Right atrium auricular region (tissue), 2 donors: ENCODE measurements at regions not wholly inside any gene's neighbourhood (a gene's known extent, or its start where the extent isn't known, plus 50 kb on each side); places are given as distances from the start of the nearest gene placed in this dataset.

Experiments
- DNase-seq: peaks from one replicate; pipeline ENCODE4 v3.0.0-alpha.2; 2019; ENCODE audit warnings: low spot score
- H3K27ac ChIP-seq, 2 donors: fragments of 200-600 bp; sonication (generic); 1 replicate in 1 of 2; 2 replicates in 1 of 2; pipeline ENCODE4 v1.5.1; 2016 to 2019
- H3K27me3 ChIP-seq, 2 donors: fragments of 200-600 bp; sonication (generic); one replicate each; pipeline versions ENCODE4 v1.5.1 to v1.6.0; 2017 to 2019
- H3K36me3 ChIP-seq: fragments of 200-600 bp; sonication (generic); one replicate; pipeline ENCODE4 v1.5.1; 2016
- H3K4me1 ChIP-seq, 2 donors: fragments of 200-600 bp; sonication (generic); one replicate each; pipeline versions ENCODE4 v1.5.1 to v1.6.0; 2017 to 2019
- H3K4me3 ChIP-seq, 2 donors: fragments of 200-600 bp; sonication (generic); 1 replicate in 1 of 2; 2 replicates in 1 of 2; pipeline ENCODE4 v1.5.1; 2017 to 2019; ENCODE audit warnings: mild to moderate bottlenecking in 1 of 2, moderate library complexity in 1 of 2
- H3K9me3 ChIP-seq, 2 donors: fragments of 200-600 bp; sonication (generic); one replicate each; pipeline ENCODE4 v1.5.1; 2019
- TF ChIP-seq, protein P1 (sequence below), 2 donors: fragments of 200-600 bp; sonication (generic); IDR thresholded peaks; one replicate each; pipeline ENCODE4 v1.5.1; 2019; ENCODE audit warnings: antibody characterized with exemption in 2 of 2

DNA sequence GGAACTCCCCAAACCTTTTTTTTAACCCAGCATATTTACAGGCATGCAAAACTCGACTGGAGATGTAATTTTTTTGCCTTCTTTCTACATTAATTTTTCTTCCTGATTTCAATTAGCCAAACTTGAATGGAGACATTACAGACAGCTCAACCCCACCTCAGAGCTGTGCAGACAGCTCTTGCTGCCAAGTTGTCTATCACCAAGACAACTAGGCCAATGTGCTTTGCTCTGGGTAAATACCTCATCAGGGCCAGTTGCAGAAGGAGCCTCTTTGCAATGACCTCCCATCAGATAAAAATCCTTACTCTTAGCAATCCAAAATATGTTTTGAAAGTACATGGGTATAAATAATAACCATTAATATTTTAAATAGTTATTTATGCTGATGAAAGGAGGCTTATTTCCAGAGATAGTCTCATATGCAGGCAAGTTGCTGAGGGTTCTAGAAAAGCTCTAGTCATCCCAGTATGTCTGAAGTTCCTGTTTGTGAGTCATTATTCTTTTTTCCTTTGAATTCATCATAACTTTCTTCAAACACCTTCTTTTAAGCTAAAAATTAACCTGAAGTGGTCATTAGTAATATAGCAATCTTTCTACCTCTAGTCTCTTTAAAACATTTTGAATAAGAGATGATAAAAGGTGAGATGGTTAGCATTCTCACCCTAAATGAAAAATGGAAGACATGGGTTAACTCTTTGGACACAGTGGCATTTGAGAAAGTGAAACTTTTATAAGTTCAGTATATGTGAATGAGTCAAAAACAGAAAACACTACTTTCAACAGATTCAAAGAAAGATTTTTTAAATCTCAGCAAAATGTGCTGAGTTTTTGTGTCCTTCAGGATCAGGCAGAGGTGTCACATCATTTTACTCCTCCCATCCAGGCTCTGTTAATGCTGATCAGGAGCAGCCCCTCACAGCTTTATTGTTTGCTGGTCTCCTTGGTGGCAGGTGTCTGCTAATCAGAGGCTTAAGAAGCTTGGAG is 475.5 kb upstream of the FGF16 start:
- H3K27ac ChIP-seq = no peak overlapping the region

DNA sequence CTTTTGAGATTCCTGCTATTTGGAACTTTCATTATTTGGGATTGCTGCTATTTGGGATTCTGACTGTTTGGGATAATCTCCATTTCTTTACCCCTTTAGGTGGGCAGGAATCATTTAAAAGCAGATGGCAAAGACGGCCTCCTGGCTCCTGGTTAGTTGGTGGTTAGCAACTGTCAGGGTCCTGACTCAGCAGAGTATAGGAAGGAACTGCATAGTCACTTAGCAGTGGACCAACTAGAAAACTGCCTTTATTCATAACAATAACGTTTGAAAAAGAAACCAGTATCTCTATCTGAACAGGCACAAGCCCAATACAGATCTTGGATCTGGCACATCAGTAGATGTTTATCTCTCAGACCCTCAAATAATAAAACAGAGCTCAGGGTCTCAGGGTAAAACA is 469.7 kb upstream of the FGF16 start:
- Histone ChIP-seq H3K4me3 (no peak overlapping the region), H3K4me1 (no peaks in the 10 kb centered on the region), H3K36me3 (no peaks in the 10 kb centered on the region), H3K27ac (no peak overlapping the region), H3K27me3 (no peaks in the 10 kb centered on the region), H3K9me3 (no peaks in the 10 kb centered on the region)
- DNase-seq = no peak
- TF ChIP-seq, protein P1, sequence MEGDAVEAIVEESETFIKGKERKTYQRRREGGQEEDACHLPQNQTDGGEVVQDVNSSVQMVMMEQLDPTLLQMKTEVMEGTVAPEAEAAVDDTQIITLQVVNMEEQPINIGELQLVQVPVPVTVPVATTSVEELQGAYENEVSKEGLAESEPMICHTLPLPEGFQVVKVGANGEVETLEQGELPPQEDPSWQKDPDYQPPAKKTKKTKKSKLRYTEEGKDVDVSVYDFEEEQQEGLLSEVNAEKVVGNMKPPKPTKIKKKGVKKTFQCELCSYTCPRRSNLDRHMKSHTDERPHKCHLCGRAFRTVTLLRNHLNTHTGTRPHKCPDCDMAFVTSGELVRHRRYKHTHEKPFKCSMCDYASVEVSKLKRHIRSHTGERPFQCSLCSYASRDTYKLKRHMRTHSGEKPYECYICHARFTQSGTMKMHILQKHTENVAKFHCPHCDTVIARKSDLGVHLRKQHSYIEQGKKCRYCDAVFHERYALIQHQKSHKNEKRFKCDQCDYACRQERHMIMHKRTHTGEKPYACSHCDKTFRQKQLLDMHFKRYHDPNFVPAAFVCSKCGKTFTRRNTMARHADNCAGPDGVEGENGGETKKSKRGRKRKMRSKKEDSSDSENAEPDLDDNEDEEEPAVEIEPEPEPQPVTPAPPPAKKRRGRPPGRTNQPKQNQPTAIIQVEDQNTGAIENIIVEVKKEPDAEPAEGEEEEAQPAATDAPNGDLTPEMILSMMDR (IDR thresholded peaks at IDR 0.05) = no peak

More for the DNA sequence above, 475.5 kb upstream of the FGF16 start:
- no peaks in the 10 kb centered on the region for H3K27me3 ChIP-seq
- no peak overlapping the region for H3K4me3 ChIP-seq
- TF ChIP-seq, protein P1 (IDR thresholded peaks at IDR 0.05) = no peak
- H3K9me3 ChIP-seq = no peaks in the 10 kb centered on the region
- H3K36me3 ChIP-seq = no peaks in the 10 kb centered on the region
- DNase-seq = no peak
- no peaks in the 10 kb centered on the region for H3K4me1 ChIP-seq

DNA sequence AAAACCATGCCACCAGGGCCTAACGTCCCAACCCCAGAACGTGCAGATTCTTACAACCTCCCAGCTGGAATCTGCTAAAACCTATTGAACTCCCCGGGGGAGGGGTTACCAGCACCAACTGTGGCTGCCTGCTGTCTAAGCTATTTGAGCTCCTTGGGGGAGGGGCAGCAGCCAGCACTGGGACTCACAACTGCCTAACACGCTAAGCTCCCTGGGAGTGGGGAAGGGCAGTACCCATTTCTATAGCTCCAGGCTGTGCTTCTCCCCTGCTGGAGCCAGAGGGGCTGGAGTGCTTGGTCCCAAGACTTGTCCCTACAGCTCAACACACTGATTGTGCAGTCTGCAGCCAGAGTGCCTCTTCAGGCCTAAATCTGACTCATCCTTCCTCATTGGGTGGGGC is 459.8 kb upstream of the FGF16 start:
- no peaks in the 10 kb centered on the region for H3K27me3 ChIP-seq
- no peak for DNase-seq
- no peak overlapping the region for H3K4me3 ChIP-seq
- TF ChIP-seq, protein P1 (IDR thresholded peaks at IDR 0.05) = no peak
- H3K9me3 ChIP-seq = peaks cover 3 to 19% of the 10 kb centered on the region in 2 donors
- no peaks in the 10 kb centered on the region for H3K4me1 ChIP-seq
- no peaks in the 10 kb centered on the region for H3K36me3 ChIP-seq
- no peak overlapping the region for H3K27ac ChIP-seq

DNA sequence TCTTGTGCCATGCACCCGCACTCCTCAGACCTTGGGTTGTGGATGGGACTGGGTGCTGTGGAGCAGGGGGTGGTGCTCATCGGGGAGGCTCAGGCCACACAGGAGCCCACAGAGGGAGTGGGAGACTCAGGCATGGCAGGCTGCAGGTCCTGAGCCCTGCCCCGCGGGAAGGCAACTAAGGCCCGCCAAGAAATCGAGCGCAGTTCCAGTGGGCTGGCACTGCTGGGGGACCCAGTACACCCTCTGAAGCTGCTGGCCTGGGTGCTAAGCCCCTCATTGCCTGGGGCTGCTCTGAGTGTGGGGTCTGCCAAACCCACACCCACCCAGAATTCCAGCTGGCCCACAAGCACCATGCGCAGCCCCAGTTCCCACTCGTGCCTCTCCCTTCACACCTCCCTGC is 450.5 kb upstream of the FGF16 start:
- no peak overlapping the region for H3K4me3 ChIP-seq
- TF ChIP-seq, protein P1 (IDR thresholded peaks at IDR 0.05) = no peak
- no peaks in the 10 kb centered on the region for H3K36me3 ChIP-seq
- H3K9me3 ChIP-seq = peaks cover 0 to 3% of the 10 kb centered on the region in 2 donors
- no peak overlapping the region for H3K27ac ChIP-seq
- no peaks in the 10 kb centered on the region for H3K27me3 ChIP-seq
- no peak for DNase-seq
- H3K4me1 ChIP-seq = no peaks in the 10 kb centered on the region

DNA sequence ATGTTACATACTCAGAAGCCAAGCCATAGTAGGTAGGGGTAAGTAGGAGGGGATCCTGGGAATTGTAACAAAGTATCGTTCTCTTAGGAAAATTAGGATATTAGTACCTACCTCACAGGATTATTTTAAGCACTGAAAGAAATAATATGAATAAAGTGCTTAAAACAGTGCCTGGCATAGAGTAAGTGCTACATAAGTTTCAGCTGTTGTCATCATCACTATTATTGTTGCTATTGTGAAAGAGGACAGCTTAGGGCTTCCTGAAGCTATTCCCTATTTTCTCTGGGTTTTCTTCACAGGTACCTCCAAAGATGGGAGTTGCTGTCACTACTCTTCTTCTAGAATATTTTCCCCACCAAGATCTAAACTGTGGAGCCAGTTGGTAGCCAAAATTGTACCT is 443.7 kb upstream of the FGF16 start:
- Histone ChIP-seq H3K27ac (no peak overlapping the region), H3K4me3 (no peak overlapping the region), H3K9me3 (no peaks in the 10 kb centered on the region), H3K27me3 (no peaks in the 10 kb centered on the region), H3K36me3 (no peaks in the 10 kb centered on the region), H3K4me1 (no peaks in the 10 kb centered on the region)
- DNase-seq = no peak
- TF ChIP-seq, protein P1 (IDR thresholded peaks at IDR 0.05) = no peak
